ENCODE measurements at regions not wholly inside any gene's neighbourhood (a gene's known extent, or its start where the extent isn't known, plus 50 kb on each side); places are given as distances from the start of the nearest gene placed in this dataset.

GRCh38 chr16:48885471-48885870, 275.5 kb upstream of the N4BP1 start:
- no peak for TF ChIP-seq CTCF (IDR thresholded peaks at IDR 0.05; ENCODE audit: insufficient read depth, missing control alignments)
- DNase-seq (ENCODE audit: insufficient read length, low spot score) (no peak), FAIRE-seq (no peak)

DNA sequence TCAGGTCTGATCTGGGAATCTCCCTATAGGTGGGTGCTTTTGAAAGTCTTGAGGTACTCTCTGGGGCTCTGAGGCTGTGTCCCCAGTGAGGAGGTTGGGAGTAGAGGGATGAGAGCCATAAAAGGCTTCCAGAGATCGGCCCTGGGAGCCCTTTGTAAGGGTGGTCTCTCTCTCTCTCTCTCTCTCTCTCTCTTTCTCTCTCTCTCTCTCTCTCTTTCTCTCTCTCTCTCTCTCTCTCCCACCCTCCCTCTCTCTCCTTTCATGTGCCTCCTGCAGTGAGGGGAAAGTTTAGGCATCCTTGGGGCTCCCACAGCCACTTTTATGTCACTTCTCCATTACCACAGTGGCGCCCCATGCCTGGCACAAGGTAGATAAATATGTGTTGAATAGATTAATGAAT, 271.3 kb upstream of the N4BP1 start:
- no peak for DNase-seq (ENCODE audit: insufficient read length, low spot score)
- no peak for FAIRE-seq
- no peak for TF ChIP-seq CTCF (IDR thresholded peaks at IDR 0.05; ENCODE audit: insufficient read depth, missing control alignments)

DNA sequence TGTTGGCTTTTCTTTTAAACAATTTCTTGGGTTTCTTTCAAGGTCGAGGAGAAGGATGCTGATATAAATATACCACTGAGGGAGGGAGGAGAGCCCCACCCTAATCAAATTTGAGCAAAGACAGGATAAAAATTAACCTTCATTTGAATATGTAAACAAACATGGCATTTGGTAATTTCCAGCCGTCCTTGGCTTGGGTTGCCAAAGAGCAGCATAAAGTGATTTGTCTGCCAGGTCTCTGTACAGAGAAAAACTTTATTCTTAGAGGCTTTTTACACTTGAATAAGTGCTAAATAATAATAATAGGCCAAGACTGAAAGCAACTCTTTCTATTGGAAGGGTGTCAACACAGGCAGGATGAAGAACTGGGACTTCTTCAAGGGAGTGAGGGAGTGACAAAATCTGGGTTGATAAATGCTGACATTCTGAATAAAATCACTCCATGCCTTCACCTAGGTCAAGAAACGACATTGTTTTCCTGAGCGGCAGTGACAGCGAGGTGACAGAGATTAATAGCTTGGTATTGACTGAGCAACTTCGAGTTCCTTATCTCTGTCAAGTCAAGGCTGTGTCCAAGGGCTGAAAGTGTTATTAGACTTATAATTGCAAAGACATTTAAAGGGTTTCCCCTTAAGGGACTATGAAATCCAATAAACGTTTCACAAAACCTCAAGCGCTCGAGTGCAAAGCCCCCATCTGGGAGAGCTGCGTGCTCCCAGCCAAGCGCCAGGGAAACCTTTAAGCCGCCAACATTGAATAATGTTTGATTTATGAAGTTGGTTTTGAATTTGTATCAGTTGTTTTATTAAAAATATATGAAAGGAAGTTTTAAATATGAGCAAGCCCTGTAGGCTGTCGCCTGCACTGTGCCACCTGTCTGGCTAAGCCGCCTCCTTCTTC, 269.5 kb upstream of the N4BP1 start:
- FAIRE-seq (no peak), DNase-seq (ENCODE audit: insufficient read length, low spot score) (no peak)
- no peak for TF ChIP-seq CTCF (IDR thresholded peaks at IDR 0.05; ENCODE audit: insufficient read depth, missing control alignments)

- no peak for TF ChIP-seq CTCF (IDR thresholded peaks at IDR 0.05; ENCODE audit: insufficient read depth, missing control alignments)
- FAIRE-seq (no peak), DNase-seq (ENCODE audit: insufficient read length, low spot score) (no peak)
Measured at GRCh38 chr16:48877946-48878345, 268.0 kb upstream of the N4BP1 start.

DNA sequence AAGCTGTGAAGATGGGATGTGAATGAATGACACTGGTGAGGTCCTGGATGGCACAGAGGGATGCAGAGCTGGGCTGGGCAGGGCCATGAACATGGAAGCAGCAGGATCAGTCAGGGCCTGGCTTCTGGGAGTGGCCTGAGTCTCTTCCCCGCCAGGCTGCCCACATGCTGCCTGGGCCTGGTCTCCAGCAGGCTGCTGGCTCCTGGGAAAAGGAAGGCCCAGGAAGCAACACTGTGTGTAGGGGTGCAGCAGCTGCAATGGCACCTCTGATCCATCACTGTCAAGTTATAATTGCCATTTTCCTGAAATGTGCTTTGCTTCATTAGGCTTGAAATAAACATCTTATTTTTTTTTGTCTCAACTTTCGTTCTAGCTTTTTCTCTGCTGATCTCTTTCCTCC, 260.2 kb upstream of the N4BP1 start:
- FAIRE-seq = no peak
- no peak for DNase-seq (ENCODE audit: insufficient read length, low spot score)
- TF ChIP-seq CTCF (IDR thresholded peaks at IDR 0.05; ENCODE audit: insufficient read depth, missing control alignments) = no peak

- TF ChIP-seq CTCF (IDR thresholded peaks at IDR 0.05; ENCODE audit: insufficient read depth, missing control alignments) = no peak
- no peak for FAIRE-seq
- DNase-seq (ENCODE audit: insufficient read length, low spot score) = no peak
Measured at GRCh38 chr16:48865520-48865919, 255.5 kb upstream of the N4BP1 start.

- FAIRE-seq = no peak
- no peak for TF ChIP-seq CTCF (IDR thresholded peaks at IDR 0.05; ENCODE audit: insufficient read depth, missing control alignments)
- no peak for DNase-seq (ENCODE audit: insufficient read length, low spot score)
Measured at GRCh38 chr16:48864055-48864454, 254.1 kb upstream of the N4BP1 start.
